H9 (cell line): ENCODE measurements at regions not wholly inside any gene's neighbourhood (a gene's known extent, or its start where the extent isn't known, plus 50 kb on each side); places are given as distances from the start of the nearest gene placed in this dataset.

Experiments used
- DNase-seq: peaks from one replicate; pipeline ENCODE4 v3.0.0-alpha.2; 2017
- H2AFZ ChIP-seq: one replicate; pipeline ENCODE4 v1.6.1; 2013; ENCODE audit warnings: mild to moderate bottlenecking, low read length, control low read depth, moderate library complexity
- H2AK5ac ChIP-seq: 2 replicates; pipeline ENCODE4 v1.6.1; 2013; ENCODE audit warnings: low read length, control low read depth, mixed read lengths; ENCODE audit not compliant: insufficient read length
- H2BK120ac ChIP-seq: one replicate; pipeline ENCODE4 v1.6.1; 2013; ENCODE audit warnings: low read depth, mild to moderate bottlenecking, low read length, control low read depth, inconsistent platforms; ENCODE audit not compliant: poor library complexity, severe bottlenecking
- H2BK12ac ChIP-seq: 2 replicates; pipeline ENCODE4 v1.6.1; 2013; ENCODE audit warnings: low read length, control low read depth, mixed read lengths, low read depth; ENCODE audit not compliant: insufficient read length
- H2BK15ac ChIP-seq: 2 replicates; pipeline ENCODE4 v1.6.1; 2013; ENCODE audit warnings: low read depth, low read length, control low read depth
- H2BK20ac ChIP-seq: one replicate; pipeline ENCODE4 v1.6.1; 2013; ENCODE audit warnings: low read depth, mild to moderate bottlenecking, low read length, control low read depth, inconsistent platforms; ENCODE audit not compliant: poor library complexity, severe bottlenecking
- H2BK5ac ChIP-seq: 2 replicates; pipeline ENCODE4 v1.6.1; 2013; ENCODE audit warnings: low read length, control low read depth, mixed read lengths; ENCODE audit not compliant: insufficient read length
- H3K14ac ChIP-seq: 2 replicates; pipeline ENCODE4 v1.6.1; 2013; ENCODE audit warnings: low read length, control low read depth; ENCODE audit not compliant: insufficient read depth
- H3K18ac ChIP-seq: 2 replicates; pipeline ENCODE4 v1.6.1; 2013; ENCODE audit warnings: low read depth, mild to moderate bottlenecking, mixed read lengths, low read length, control low read depth; ENCODE audit not compliant: insufficient read length
- H3K23ac ChIP-seq: 2 replicates; pipeline ENCODE4 v1.6.1; 2013; ENCODE audit warnings: low read length, control low read depth, mixed read lengths, low read depth; ENCODE audit not compliant: insufficient read length
- H3K23me2 ChIP-seq: 2 replicates; pipeline ENCODE4 v1.6.1; 2013; ENCODE audit warnings: low read depth, mild to moderate bottlenecking, mixed read lengths, low read length, control low read depth; ENCODE audit not compliant: insufficient read length, poor library complexity, severe bottlenecking
- H3K27ac ChIP-seq: 2 replicates; pipeline ENCODE4 v1.5.1; 2013; ENCODE audit warnings: low read length, control low read depth, mixed read lengths, low read depth; ENCODE audit not compliant: insufficient read length
- H3K27me3 ChIP-seq: 2 replicates; pipeline ENCODE4 v1.6.1; 2013; ENCODE audit warnings: low read length, control low read depth, inconsistent platforms; ENCODE audit not compliant: insufficient read depth
- H3K4ac ChIP-seq: 2 replicates; pipeline ENCODE4 v1.6.1; 2013; ENCODE audit warnings: low read depth, mild to moderate bottlenecking, control low read depth, inconsistent platforms, low read length, moderate library complexity
- H3K4me1 ChIP-seq: 2 replicates; pipeline ENCODE4 v1.6.1; 2013; ENCODE audit warnings: low read length, control low read depth, inconsistent platforms; ENCODE audit not compliant: insufficient read depth
- H3K4me2 ChIP-seq: 2 replicates; pipeline ENCODE4 v1.6.1; 2013; ENCODE audit warnings: low read length, control low read depth, mixed read lengths; ENCODE audit not compliant: insufficient read length, insufficient read depth
- H3K56ac ChIP-seq: 2 replicates; pipeline ENCODE4 v1.6.1; 2013; ENCODE audit warnings: low read depth, mild to moderate bottlenecking, mixed read lengths, low read length, control low read depth; ENCODE audit not compliant: insufficient read length
- H3K79me1 ChIP-seq: 2 replicates; pipeline ENCODE4 v1.6.1; 2013; ENCODE audit warnings: low read depth, mild to moderate bottlenecking, moderate library complexity, low read length, control low read depth, inconsistent platforms; ENCODE audit not compliant: insufficient read depth, poor library complexity, severe bottlenecking
- H3K79me2 ChIP-seq: 2 replicates; pipeline ENCODE4 v1.6.1; 2013; ENCODE audit warnings: low read length, control low read depth, inconsistent platforms; ENCODE audit not compliant: insufficient read depth
- H3K9ac ChIP-seq: 2 replicates; pipeline ENCODE4 v1.6.1; 2013; ENCODE audit warnings: low read length, control low read depth, mixed read lengths; ENCODE audit not compliant: insufficient read length; ENCODE audit errors: extremely low read depth
- H3K9me3 ChIP-seq: one replicate; pipeline ENCODE4 v1.6.1; 2013; ENCODE audit warnings: low read depth, low read length, inconsistent platforms; ENCODE audit not compliant: control insufficient read depth
- H3T11ph ChIP-seq: one replicate; pipeline ENCODE4 v1.6.1; 2013; ENCODE audit warnings: mild to moderate bottlenecking, low read length, control low read depth, inconsistent platforms
- H4K20me1 ChIP-seq: one replicate; pipeline ENCODE4 v1.6.1; 2013; ENCODE audit not compliant: control insufficient read depth, insufficient read length, insufficient read depth
- H4K5ac ChIP-seq: 2 replicates; pipeline ENCODE4 v1.6.1; 2013; ENCODE audit warnings: low read depth, mild to moderate bottlenecking, mixed read lengths, low read length, control low read depth; ENCODE audit not compliant: insufficient read length
- H4K8ac ChIP-seq: replicated peaks from 2 replicates; pipeline ENCODE4 v1.6.1; 2013; ENCODE audit warnings: low read length, control low read depth, mixed read lengths, low read depth; ENCODE audit not compliant: insufficient read length
- H4K91ac ChIP-seq: 2 replicates; pipeline ENCODE4 v1.6.1; 2013; ENCODE audit warnings: low read depth, mild to moderate bottlenecking, moderate library complexity, mixed read lengths, low read length, control low read depth; ENCODE audit not compliant: insufficient read length
- H3K27ac Mint-ChIP-seq, 3 experiments: 2 replicates in 2 of 3; 3 replicates in 1 of 3; pipeline ENCODE4 v1.8.0; 2020 to 2021; ENCODE audit warnings: mixed read lengths in 3 of 3, mild to moderate bottlenecking in 1 of 3, moderate library complexity in 1 of 3
- H3K27me3 Mint-ChIP-seq: 2 replicates; pipeline ENCODE4 v1.8.0; 2021; ENCODE audit warnings: low read depth, mild to moderate bottlenecking, moderate library complexity, mixed read lengths
- H3K36me3 Mint-ChIP-seq, 3 experiments: 2 replicates in 2 of 3; 3 replicates in 1 of 3; pipeline ENCODE4 v1.8.0; 2020 to 2021; ENCODE audit warnings: low read depth in 3 of 3, mixed read lengths in 3 of 3; ENCODE audit not compliant: insufficient read depth in 1 of 3
- H3K4me1 Mint-ChIP-seq, 2 experiments: 2 replicates each; pipeline ENCODE4 v1.8.0; 2020; ENCODE audit warnings: mixed read lengths in 2 of 2
- H3K4me3 Mint-ChIP-seq, 2 experiments: 2 replicates in 1 of 2; 3 replicates in 1 of 2; pipeline ENCODE4 v1.8.0; 2020 to 2021; ENCODE audit warnings: mild to moderate bottlenecking in 2 of 2, mixed read lengths in 2 of 2, moderate library complexity in 1 of 2
- H3K9me3 Mint-ChIP-seq, 2 experiments: 2 replicates in 1 of 2; 3 replicates in 1 of 2; pipeline ENCODE4 v1.8.0; 2020; ENCODE audit warnings: mild to moderate bottlenecking in 2 of 2, mixed read lengths in 2 of 2, moderate library complexity in 1 of 2
- WGBS: extraction: QIAGEN DNeasy Blood & Tissue Kit; methylation state at CpG from one replicate; pipeline ENCODE4 v1.1.7; 2013; ENCODE audit warnings: missing lambda C conversion rate, low lambda C conversion rate, mixed read lengths; ENCODE audit not compliant: insufficient read length; ENCODE audit errors: extremely low coverage; 5-methylcytosine and 5-hydroxymethylcytosine counted together
- TF ChIP-seq, protein P1 (sequence below): fragments of 200-600 bp; sonication (generic); conservative IDR thresholded peaks from 3 replicates; pipeline ENCODE4 v1.8.0; 2021; ENCODE audit warnings: antibody characterized with exemption, mild to moderate bottlenecking

DNA sequence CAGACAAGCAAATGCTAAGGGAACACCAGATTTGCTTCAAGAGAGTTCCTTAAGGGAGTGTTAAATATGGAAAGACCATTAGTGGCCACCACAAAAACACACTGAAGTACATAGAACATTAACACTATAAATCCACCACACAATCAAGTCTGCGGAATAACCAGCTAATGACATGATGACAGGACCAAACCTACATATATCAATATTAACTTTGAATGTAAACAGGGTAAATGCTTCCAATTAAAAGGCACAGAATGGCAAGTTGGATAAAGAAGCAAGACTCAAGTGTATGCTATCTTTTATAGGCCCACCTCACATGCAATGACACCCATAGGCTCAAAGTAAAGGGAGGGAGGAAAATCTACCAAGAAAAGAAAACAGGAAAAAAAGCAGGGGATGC is 291.3 kb downstream of the COG6 start:
- Histone ChIP-seq H3K9ac (no peak overlapping the region), H3K18ac (no peak overlapping the region), H3K4me1 (peaks cover 4% of the 10 kb centered on the region; the same call in 1 of the 2 replicates), H2BK15ac (no peak overlapping the region), H3K9me3 (no peaks in the 10 kb centered on the region), H2BK120ac (no peak overlapping the region), H2BK12ac (no peak overlapping the region), H3K4ac (no peak overlapping the region), H2BK5ac (no peak overlapping the region), H2AFZ (no peak overlapping the region), H3K79me2 (no peaks in the 10 kb centered on the region), H3T11ph (no peak overlapping the region), H4K5ac (no peak overlapping the region), H3K56ac (no peak overlapping the region), H3K27ac (no peak overlapping the region), H3K4me2 (no peak overlapping the region), H3K27me3 (no peaks in the 10 kb centered on the region), H4K20me1 (no peaks in the 10 kb centered on the region), H3K14ac (no peak overlapping the region), H3K79me1 (no peaks in the 10 kb centered on the region), H3K23me2 (no peaks in the 10 kb centered on the region), H2AK5ac (no peak overlapping the region), H2BK20ac (no peak overlapping the region), H4K8ac (no peak overlapping the region), H3K23ac (no peak overlapping the region), H4K91ac (no peak overlapping the region)
- no CpG with 5 or more reads among the region's 1 CpG for WGBS
- TF ChIP-seq, protein P1, sequence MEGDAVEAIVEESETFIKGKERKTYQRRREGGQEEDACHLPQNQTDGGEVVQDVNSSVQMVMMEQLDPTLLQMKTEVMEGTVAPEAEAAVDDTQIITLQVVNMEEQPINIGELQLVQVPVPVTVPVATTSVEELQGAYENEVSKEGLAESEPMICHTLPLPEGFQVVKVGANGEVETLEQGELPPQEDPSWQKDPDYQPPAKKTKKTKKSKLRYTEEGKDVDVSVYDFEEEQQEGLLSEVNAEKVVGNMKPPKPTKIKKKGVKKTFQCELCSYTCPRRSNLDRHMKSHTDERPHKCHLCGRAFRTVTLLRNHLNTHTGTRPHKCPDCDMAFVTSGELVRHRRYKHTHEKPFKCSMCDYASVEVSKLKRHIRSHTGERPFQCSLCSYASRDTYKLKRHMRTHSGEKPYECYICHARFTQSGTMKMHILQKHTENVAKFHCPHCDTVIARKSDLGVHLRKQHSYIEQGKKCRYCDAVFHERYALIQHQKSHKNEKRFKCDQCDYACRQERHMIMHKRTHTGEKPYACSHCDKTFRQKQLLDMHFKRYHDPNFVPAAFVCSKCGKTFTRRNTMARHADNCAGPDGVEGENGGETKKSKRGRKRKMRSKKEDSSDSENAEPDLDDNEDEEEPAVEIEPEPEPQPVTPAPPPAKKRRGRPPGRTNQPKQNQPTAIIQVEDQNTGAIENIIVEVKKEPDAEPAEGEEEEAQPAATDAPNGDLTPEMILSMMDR: no peak
- H3K27me3 Mint-ChIP-seq: peaks cover 9% of the 10 kb centered on the region
- no peaks in the 10 kb centered on the region for H3K9me3 Mint-ChIP-seq
- DNase-seq: no peak
- H3K27ac Mint-ChIP-seq: no peak overlapping the region; a peak in 1 of 7 replicates
- no peaks in the 10 kb centered on the region for H3K36me3 Mint-ChIP-seq
- no peak overlapping the region for H3K4me3 Mint-ChIP-seq
- peaks cover 4 to 8% of the 10 kb centered on the region in 2 experiments for H3K4me1 Mint-ChIP-seq
